SK-N-SH (cell line): ENCODE measurements at regions not wholly inside any gene's neighbourhood (a gene's known extent, or its start where the extent isn't known, plus 50 kb on each side); places are given as distances from the start of the nearest gene placed in this dataset.

Source experiments
- CTCF ChIA-PET: fragments of 300-600, 350-600 bp; formaldehyde crosslinking; extraction: SDS; loops from one replicate; lab custom pipeline; 2021; lab: Yijun Ruan, JAX
- POLR2A ChIA-PET: fragments of 350-600 bp; sonication (Branson Sonifier 250); formaldehyde crosslinking; extraction: SDS; loops from one replicate; lab custom pipeline; 2020; ENCODE audit warnings: antibody characterized with exemption, inconsistent platforms; lab: Yijun Ruan, JAX
- DNase-seq: peaks from one replicate; pipeline ENCODE4 v3.0.0; 2012
- H2AFZ ChIP-seq: fragments of 200-600 bp; sonication (generic); 2 replicates; pipeline ENCODE4 v1.8.1; 2016; ENCODE audit warnings: antibody characterized with exemption, mild to moderate bottlenecking, low read depth
- H3F3A ChIP-seq: fragments of 200-600 bp; sonication (generic); replicated peaks from 2 replicates; pipeline ENCODE3; 2016; ENCODE audit warnings: antibody characterized with exemption, mild to moderate bottlenecking; ENCODE audit not compliant: insufficient read depth
- H3K27ac ChIP-seq, 2 experiments: fragments of 200-500 bp in 1 of 2; fragments of 200-600 bp in 1 of 2; sonication (Bioruptor generic) in 1 of 2; sonication (generic), shearing (Covaris generic) in 1 of 2; 2 replicates each; pipeline versions ENCODE4 v1.5.1 to v1.6.1; 2014 to 2016; ENCODE audit warnings: low read depth in 2 of 2, inconsistent platforms in 1 of 2, low read length in 1 of 2, mild to moderate bottlenecking in 1 of 2, mixed read lengths in 1 of 2
- H3K27me3 ChIP-seq: fragments of 200-600 bp; sonication (generic), shearing (Covaris generic); 2 replicates; pipeline ENCODE4 v1.6.1; 2016; ENCODE audit warnings: mixed run types; ENCODE audit not compliant: insufficient read depth
- H3K36me3 ChIP-seq, 2 experiments: fragments of 200-500 bp in 1 of 2; fragments of 200-600 bp in 1 of 2; sonication (Bioruptor generic) in 1 of 2; sonication (generic) in 1 of 2; replicated peaks in 1 of 2; 2 replicates each; pipeline versions ENCODE3 to v1.5.1; 2014 to 2016; ENCODE audit warnings: low read length in 1 of 2, mild to moderate bottlenecking in 1 of 2; ENCODE audit not compliant: insufficient read depth in 2 of 2, control insufficient read depth in 1 of 2
- H3K4me1 ChIP-seq, 2 experiments: fragments of 200-500 bp in 1 of 2; fragments of 200-600 bp in 1 of 2; sonication (Bioruptor generic) in 1 of 2; sonication (generic), shearing (Covaris generic) in 1 of 2; 2 replicates each; pipeline versions ENCODE4 v1.5.1 to v1.6.1; 2014 to 2016; ENCODE audit warnings: low read depth in 1 of 2, low read length in 1 of 2, mixed run types in 1 of 2; ENCODE audit not compliant: insufficient read depth in 2 of 2, control insufficient read depth in 1 of 2
- H3K4me2 ChIP-seq: fragments of 200-600 bp; sonication (generic), shearing (Covaris generic); 2 replicates; pipeline ENCODE4 v1.6.1; 2017; ENCODE audit warnings: mixed run types
- H3K4me3 ChIP-seq, 2 experiments: fragments of 200-500 bp in 1 of 2; fragments of 200-600 bp in 1 of 2; sonication (Bioruptor generic) in 1 of 2; sonication (generic), shearing (Covaris generic) in 1 of 2; 2 replicates each; pipeline versions ENCODE4 v1.5.1 to v1.8.1; 2014 to 2016; ENCODE audit warnings: low read depth in 2 of 2, inconsistent platforms in 1 of 2, low read length in 1 of 2, mild to moderate bottlenecking in 1 of 2, mixed read lengths in 1 of 2, moderate library complexity in 1 of 2
- H3K79me2 ChIP-seq: fragments of 200-600 bp; sonication (generic); 2 replicates; pipeline ENCODE4 v1.8.1; 2017; ENCODE audit warnings: mild to moderate bottlenecking; ENCODE audit not compliant: insufficient read depth
- H3K9ac ChIP-seq: fragments of 200-600 bp; sonication (generic); 2 replicates; pipeline ENCODE4 v1.6.1; 2017; ENCODE audit warnings: mixed run types
- H3K9me2 ChIP-seq: fragments of 200-600 bp; sonication (generic); 2 replicates; pipeline ENCODE4 v1.6.1; 2017; ENCODE audit warnings: mixed run types
- H3K9me3 ChIP-seq: fragments of 200-600 bp; sonication (generic); 2 replicates; pipeline ENCODE4 v1.6.1; 2017; ENCODE audit warnings: mixed run types, mild to moderate bottlenecking, moderate library complexity
- H4K20me1 ChIP-seq: fragments of 200-600 bp; sonication (generic); 2 replicates; pipeline ENCODE4 v1.6.1; 2017; ENCODE audit warnings: mild to moderate bottlenecking, mixed run types; ENCODE audit not compliant: insufficient read depth
- CTCF ChIP-seq: fragments of 200-600 bp; sonication (generic); IDR thresholded peaks from 2 replicates; pipeline ENCODE4 v1.6.1; 2017; ENCODE audit warnings: antibody characterized with exemption, mild to moderate bottlenecking, moderate library complexity
- ELF1 ChIP-seq: IDR thresholded peaks from 2 replicates; pipeline ENCODE4 v1.4.0; 2012
- FOSL2 ChIP-seq: IDR thresholded peaks from 2 replicates; pipeline ENCODE4 v1.4.0; 2012; ENCODE audit warnings: low read depth, mild to moderate bottlenecking, moderate library complexity, borderline replicate concordance
- GABPA ChIP-seq: IDR thresholded peaks from 2 replicates; pipeline ENCODE4 v1.4.0; 2012; ENCODE audit warnings: low read depth, mild to moderate bottlenecking
- IRF3 ChIP-seq: fragments of 150-350 bp; IDR thresholded peaks from 2 replicates; pipeline ENCODE4 v1.6.1; 2016; ENCODE audit warnings: mild to moderate bottlenecking, low read depth, low read length
- NFIC ChIP-seq: IDR thresholded peaks from 2 replicates; pipeline ENCODE4 v1.4.0; 2012; ENCODE audit warnings: borderline replicate concordance
- REST ChIP-seq: IDR thresholded peaks from 2 replicates; pipeline ENCODE4 v1.6.1; 2012; ENCODE audit warnings: mild to moderate bottlenecking, low read depth, low read length, moderate library complexity
- RFX5 ChIP-seq: IDR thresholded peaks from 2 replicates; pipeline ENCODE4 v1.6.1; 2012; ENCODE audit warnings: mild to moderate bottlenecking, improper control_type of control experiment, low read length
- WGBS: methylation state at CpG from one replicate; pipeline ENCODE4 v1.1.6; 2017; ENCODE audit warnings: low lambda C conversion rate; 5-methylcytosine and 5-hydroxymethylcytosine counted together

GRCh38 chr4:189001971-189002450, 862.8 kb downstream of the TRIML1 start:
- CTCF ChIA-PET, result no interaction called here

More at GRCh38 chr4:189001971-189002450, 862.8 kb downstream of the TRIML1 start:
- Histone ChIP-seq H3K4me2 (no peak overlapping the region), H3K9me2 (no peaks in the 10 kb centered on the region), H3K9me3 (no peaks in the 10 kb centered on the region), H3K27me3 (no peaks in the 10 kb centered on the region), H3K4me3 (no peak overlapping the region), H2AFZ (no peak overlapping the region), H3K4me1 (no peaks in the 10 kb centered on the region), H3K9ac (no peak overlapping the region), H3K27ac (no peak overlapping the region), H3F3A (no peaks in the 10 kb centered on the region), H3K36me3 (no peaks in the 10 kb centered on the region), H3K79me2 (no peaks in the 10 kb centered on the region), H4K20me1 (no peaks in the 10 kb centered on the region)
- POLR2A ChIA-PET, result no interaction called here
- WGBS, result 66% methylated on average over 11 of the region's 15 CpGs
- no peak for DNase-seq
- TF ChIP-seq GABPA (no peak), IRF3 (no peak), FOSL2 (no peak), NFIC (no peak), CTCF (no peak), ELF1 (no peak), RFX5 (no peak), REST (no peak)
